ENCODE measurements at regions not wholly inside any gene's neighbourhood (a gene's known extent, or its start where the extent isn't known, plus 50 kb on each side); places are given as distances from the start of the nearest gene placed in this dataset.

DNA sequence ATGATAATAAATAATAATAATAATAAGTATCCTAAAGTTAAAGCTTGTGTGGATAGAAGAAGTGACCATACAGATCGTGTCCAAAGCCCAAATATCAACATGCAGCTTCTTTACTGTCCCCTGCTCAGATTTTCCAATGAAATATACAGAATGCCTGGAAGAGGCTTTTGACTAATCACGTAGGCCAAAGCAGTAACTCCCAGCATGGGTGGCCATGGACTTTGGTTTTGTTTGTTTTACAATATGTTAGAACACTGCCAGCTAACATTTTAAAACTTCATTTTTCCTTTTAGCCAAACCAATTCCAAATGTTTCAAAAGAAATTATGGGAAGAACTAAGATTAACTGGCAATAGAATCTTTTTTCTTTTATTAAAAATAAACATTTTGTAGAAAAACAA, 400.0 kb upstream of the FLRT2 start:
- TF ChIP-seq, protein P1, sequence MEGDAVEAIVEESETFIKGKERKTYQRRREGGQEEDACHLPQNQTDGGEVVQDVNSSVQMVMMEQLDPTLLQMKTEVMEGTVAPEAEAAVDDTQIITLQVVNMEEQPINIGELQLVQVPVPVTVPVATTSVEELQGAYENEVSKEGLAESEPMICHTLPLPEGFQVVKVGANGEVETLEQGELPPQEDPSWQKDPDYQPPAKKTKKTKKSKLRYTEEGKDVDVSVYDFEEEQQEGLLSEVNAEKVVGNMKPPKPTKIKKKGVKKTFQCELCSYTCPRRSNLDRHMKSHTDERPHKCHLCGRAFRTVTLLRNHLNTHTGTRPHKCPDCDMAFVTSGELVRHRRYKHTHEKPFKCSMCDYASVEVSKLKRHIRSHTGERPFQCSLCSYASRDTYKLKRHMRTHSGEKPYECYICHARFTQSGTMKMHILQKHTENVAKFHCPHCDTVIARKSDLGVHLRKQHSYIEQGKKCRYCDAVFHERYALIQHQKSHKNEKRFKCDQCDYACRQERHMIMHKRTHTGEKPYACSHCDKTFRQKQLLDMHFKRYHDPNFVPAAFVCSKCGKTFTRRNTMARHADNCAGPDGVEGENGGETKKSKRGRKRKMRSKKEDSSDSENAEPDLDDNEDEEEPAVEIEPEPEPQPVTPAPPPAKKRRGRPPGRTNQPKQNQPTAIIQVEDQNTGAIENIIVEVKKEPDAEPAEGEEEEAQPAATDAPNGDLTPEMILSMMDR (IDR thresholded peaks at IDR 0.05): no peak
- TF ChIP-seq ZFX (IDR thresholded peaks at IDR 0.05; ENCODE audit: borderline replicate concordance): no peak

Data from 22Rv1 (cell line).